H9 (cell line): ENCODE measurements at regions not wholly inside any gene's neighbourhood (a gene's known extent, or its start where the extent isn't known, plus 50 kb on each side); places are given as distances from the start of the nearest gene placed in this dataset.

Experiments used
- DNase-seq: peaks from one replicate; pipeline ENCODE4 v3.0.0-alpha.2; 2017
- H2AFZ ChIP-seq: one replicate; pipeline ENCODE4 v1.6.1; 2013; ENCODE audit warnings: mild to moderate bottlenecking, low read length, control low read depth, moderate library complexity
- H2AK5ac ChIP-seq: 2 replicates; pipeline ENCODE4 v1.6.1; 2013; ENCODE audit warnings: low read length, control low read depth, mixed read lengths; ENCODE audit not compliant: insufficient read length
- H2BK120ac ChIP-seq: one replicate; pipeline ENCODE4 v1.6.1; 2013; ENCODE audit warnings: low read depth, mild to moderate bottlenecking, low read length, control low read depth, inconsistent platforms; ENCODE audit not compliant: poor library complexity, severe bottlenecking
- H2BK12ac ChIP-seq: 2 replicates; pipeline ENCODE4 v1.6.1; 2013; ENCODE audit warnings: low read length, control low read depth, mixed read lengths, low read depth; ENCODE audit not compliant: insufficient read length
- H2BK15ac ChIP-seq: 2 replicates; pipeline ENCODE4 v1.6.1; 2013; ENCODE audit warnings: low read depth, low read length, control low read depth
- H2BK20ac ChIP-seq: one replicate; pipeline ENCODE4 v1.6.1; 2013; ENCODE audit warnings: low read depth, mild to moderate bottlenecking, low read length, control low read depth, inconsistent platforms; ENCODE audit not compliant: poor library complexity, severe bottlenecking
- H2BK5ac ChIP-seq: 2 replicates; pipeline ENCODE4 v1.6.1; 2013; ENCODE audit warnings: low read length, control low read depth, mixed read lengths; ENCODE audit not compliant: insufficient read length
- H3K14ac ChIP-seq: 2 replicates; pipeline ENCODE4 v1.6.1; 2013; ENCODE audit warnings: low read length, control low read depth; ENCODE audit not compliant: insufficient read depth
- H3K18ac ChIP-seq: 2 replicates; pipeline ENCODE4 v1.6.1; 2013; ENCODE audit warnings: low read depth, mild to moderate bottlenecking, mixed read lengths, low read length, control low read depth; ENCODE audit not compliant: insufficient read length
- H3K23ac ChIP-seq: 2 replicates; pipeline ENCODE4 v1.6.1; 2013; ENCODE audit warnings: low read length, control low read depth, mixed read lengths, low read depth; ENCODE audit not compliant: insufficient read length
- H3K23me2 ChIP-seq: 2 replicates; pipeline ENCODE4 v1.6.1; 2013; ENCODE audit warnings: low read depth, mild to moderate bottlenecking, mixed read lengths, low read length, control low read depth; ENCODE audit not compliant: insufficient read length, poor library complexity, severe bottlenecking
- H3K27ac ChIP-seq: 2 replicates; pipeline ENCODE4 v1.5.1; 2013; ENCODE audit warnings: low read length, control low read depth, mixed read lengths, low read depth; ENCODE audit not compliant: insufficient read length
- H3K27me3 ChIP-seq: 2 replicates; pipeline ENCODE4 v1.6.1; 2013; ENCODE audit warnings: low read length, control low read depth, inconsistent platforms; ENCODE audit not compliant: insufficient read depth
- H3K4ac ChIP-seq: 2 replicates; pipeline ENCODE4 v1.6.1; 2013; ENCODE audit warnings: low read depth, mild to moderate bottlenecking, control low read depth, inconsistent platforms, low read length, moderate library complexity
- H3K4me1 ChIP-seq: 2 replicates; pipeline ENCODE4 v1.6.1; 2013; ENCODE audit warnings: low read length, control low read depth, inconsistent platforms; ENCODE audit not compliant: insufficient read depth
- H3K4me2 ChIP-seq: 2 replicates; pipeline ENCODE4 v1.6.1; 2013; ENCODE audit warnings: low read length, control low read depth, mixed read lengths; ENCODE audit not compliant: insufficient read length, insufficient read depth
- H3K56ac ChIP-seq: 2 replicates; pipeline ENCODE4 v1.6.1; 2013; ENCODE audit warnings: low read depth, mild to moderate bottlenecking, mixed read lengths, low read length, control low read depth; ENCODE audit not compliant: insufficient read length
- H3K79me1 ChIP-seq: 2 replicates; pipeline ENCODE4 v1.6.1; 2013; ENCODE audit warnings: low read depth, mild to moderate bottlenecking, moderate library complexity, low read length, control low read depth, inconsistent platforms; ENCODE audit not compliant: insufficient read depth, poor library complexity, severe bottlenecking
- H3K79me2 ChIP-seq: 2 replicates; pipeline ENCODE4 v1.6.1; 2013; ENCODE audit warnings: low read length, control low read depth, inconsistent platforms; ENCODE audit not compliant: insufficient read depth
- H3K9ac ChIP-seq: 2 replicates; pipeline ENCODE4 v1.6.1; 2013; ENCODE audit warnings: low read length, control low read depth, mixed read lengths; ENCODE audit not compliant: insufficient read length; ENCODE audit errors: extremely low read depth
- H3K9me3 ChIP-seq: one replicate; pipeline ENCODE4 v1.6.1; 2013; ENCODE audit warnings: low read depth, low read length, inconsistent platforms; ENCODE audit not compliant: control insufficient read depth
- H3T11ph ChIP-seq: one replicate; pipeline ENCODE4 v1.6.1; 2013; ENCODE audit warnings: mild to moderate bottlenecking, low read length, control low read depth, inconsistent platforms
- H4K20me1 ChIP-seq: one replicate; pipeline ENCODE4 v1.6.1; 2013; ENCODE audit not compliant: control insufficient read depth, insufficient read length, insufficient read depth
- H4K5ac ChIP-seq: 2 replicates; pipeline ENCODE4 v1.6.1; 2013; ENCODE audit warnings: low read depth, mild to moderate bottlenecking, mixed read lengths, low read length, control low read depth; ENCODE audit not compliant: insufficient read length
- H4K8ac ChIP-seq: replicated peaks from 2 replicates; pipeline ENCODE4 v1.6.1; 2013; ENCODE audit warnings: low read length, control low read depth, mixed read lengths, low read depth; ENCODE audit not compliant: insufficient read length
- H4K91ac ChIP-seq: 2 replicates; pipeline ENCODE4 v1.6.1; 2013; ENCODE audit warnings: low read depth, mild to moderate bottlenecking, moderate library complexity, mixed read lengths, low read length, control low read depth; ENCODE audit not compliant: insufficient read length
- H3K27ac Mint-ChIP-seq, 3 experiments: 2 replicates in 2 of 3; 3 replicates in 1 of 3; pipeline ENCODE4 v1.8.0; 2020 to 2021; ENCODE audit warnings: mixed read lengths in 3 of 3, mild to moderate bottlenecking in 1 of 3, moderate library complexity in 1 of 3
- H3K27me3 Mint-ChIP-seq: 2 replicates; pipeline ENCODE4 v1.8.0; 2021; ENCODE audit warnings: low read depth, mild to moderate bottlenecking, moderate library complexity, mixed read lengths
- H3K36me3 Mint-ChIP-seq, 3 experiments: 2 replicates in 2 of 3; 3 replicates in 1 of 3; pipeline ENCODE4 v1.8.0; 2020 to 2021; ENCODE audit warnings: low read depth in 3 of 3, mixed read lengths in 3 of 3; ENCODE audit not compliant: insufficient read depth in 1 of 3
- H3K4me1 Mint-ChIP-seq, 2 experiments: 2 replicates each; pipeline ENCODE4 v1.8.0; 2020; ENCODE audit warnings: mixed read lengths in 2 of 2
- H3K4me3 Mint-ChIP-seq, 2 experiments: 2 replicates in 1 of 2; 3 replicates in 1 of 2; pipeline ENCODE4 v1.8.0; 2020 to 2021; ENCODE audit warnings: mild to moderate bottlenecking in 2 of 2, mixed read lengths in 2 of 2, moderate library complexity in 1 of 2
- H3K9me3 Mint-ChIP-seq, 2 experiments: 2 replicates in 1 of 2; 3 replicates in 1 of 2; pipeline ENCODE4 v1.8.0; 2020; ENCODE audit warnings: mild to moderate bottlenecking in 2 of 2, mixed read lengths in 2 of 2, moderate library complexity in 1 of 2
- WGBS: extraction: QIAGEN DNeasy Blood & Tissue Kit; methylation state at CpG from one replicate; pipeline ENCODE4 v1.1.7; 2013; ENCODE audit warnings: missing lambda C conversion rate, low lambda C conversion rate, mixed read lengths; ENCODE audit not compliant: insufficient read length; ENCODE audit errors: extremely low coverage; 5-methylcytosine and 5-hydroxymethylcytosine counted together
- TF ChIP-seq, protein P1 (sequence below): fragments of 200-600 bp; sonication (generic); conservative IDR thresholded peaks from 3 replicates; pipeline ENCODE4 v1.8.0; 2021; ENCODE audit warnings: antibody characterized with exemption, mild to moderate bottlenecking

DNA sequence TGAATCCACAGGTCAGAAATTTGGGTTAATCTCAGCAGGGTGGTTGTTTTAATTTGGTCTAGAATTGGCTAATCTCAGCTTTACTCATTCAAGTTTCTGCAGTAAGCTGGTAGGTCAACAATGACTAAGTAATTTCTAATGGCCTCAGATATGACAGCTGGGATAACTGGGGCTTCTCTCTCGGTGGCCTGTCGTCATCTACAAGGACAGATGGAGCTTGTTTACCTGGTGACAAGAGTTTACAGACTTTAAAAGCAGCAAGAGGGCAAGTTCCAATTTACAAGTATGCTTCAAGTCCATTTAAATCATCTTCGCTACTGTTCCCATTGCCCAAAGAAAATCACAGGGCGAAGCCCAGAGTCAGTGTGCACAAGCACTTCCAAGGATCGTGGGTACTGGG lies 453.9 kb downstream of the PDHA2 start:
- H3T11ph ChIP-seq: no peak overlapping the region
- H3K4ac ChIP-seq: no peak overlapping the region
- no peak overlapping the region for H2AK5ac ChIP-seq
- no peak overlapping the region for H4K5ac ChIP-seq
- no peak overlapping the region for H2BK120ac ChIP-seq
- H3K23me2 ChIP-seq: no peaks in the 10 kb centered on the region
- H3K9me3 ChIP-seq: no peaks in the 10 kb centered on the region
- no peaks in the 10 kb centered on the region for H3K79me2 ChIP-seq
- H3K27ac ChIP-seq: no peak overlapping the region
- H2BK20ac ChIP-seq: no peak overlapping the region
- H3K4me1 Mint-ChIP-seq: peaks cover 2 to 24% of the 10 kb centered on the region in 2 experiments
- H2BK12ac ChIP-seq: no peak overlapping the region
- H3K9ac ChIP-seq: no peak overlapping the region
- H3K27me3 ChIP-seq: no peaks in the 10 kb centered on the region
- no peak overlapping the region for H3K4me3 Mint-ChIP-seq
- H4K91ac ChIP-seq: no peak overlapping the region
- H4K8ac ChIP-seq: no peak overlapping the region
- H3K9me3 Mint-ChIP-seq: no peaks in the 10 kb centered on the region
- no peaks in the 10 kb centered on the region for H4K20me1 ChIP-seq
- H3K23ac ChIP-seq: no peak overlapping the region
- TF ChIP-seq, protein P1, sequence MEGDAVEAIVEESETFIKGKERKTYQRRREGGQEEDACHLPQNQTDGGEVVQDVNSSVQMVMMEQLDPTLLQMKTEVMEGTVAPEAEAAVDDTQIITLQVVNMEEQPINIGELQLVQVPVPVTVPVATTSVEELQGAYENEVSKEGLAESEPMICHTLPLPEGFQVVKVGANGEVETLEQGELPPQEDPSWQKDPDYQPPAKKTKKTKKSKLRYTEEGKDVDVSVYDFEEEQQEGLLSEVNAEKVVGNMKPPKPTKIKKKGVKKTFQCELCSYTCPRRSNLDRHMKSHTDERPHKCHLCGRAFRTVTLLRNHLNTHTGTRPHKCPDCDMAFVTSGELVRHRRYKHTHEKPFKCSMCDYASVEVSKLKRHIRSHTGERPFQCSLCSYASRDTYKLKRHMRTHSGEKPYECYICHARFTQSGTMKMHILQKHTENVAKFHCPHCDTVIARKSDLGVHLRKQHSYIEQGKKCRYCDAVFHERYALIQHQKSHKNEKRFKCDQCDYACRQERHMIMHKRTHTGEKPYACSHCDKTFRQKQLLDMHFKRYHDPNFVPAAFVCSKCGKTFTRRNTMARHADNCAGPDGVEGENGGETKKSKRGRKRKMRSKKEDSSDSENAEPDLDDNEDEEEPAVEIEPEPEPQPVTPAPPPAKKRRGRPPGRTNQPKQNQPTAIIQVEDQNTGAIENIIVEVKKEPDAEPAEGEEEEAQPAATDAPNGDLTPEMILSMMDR: no peak
- no peak overlapping the region for H2BK5ac ChIP-seq
- H3K4me1 ChIP-seq: no peaks in the 10 kb centered on the region
- no peak overlapping the region for H3K56ac ChIP-seq
- H3K79me1 ChIP-seq: no peaks in the 10 kb centered on the region
- peak overlapping the region in 2 of 3 experiments; percentile 36 to 56; a peak in 2 of 7 replicates for H3K27ac Mint-ChIP-seq
- H3K4me2 ChIP-seq: no peak overlapping the region
- no peak overlapping the region for H3K18ac ChIP-seq
- WGBS: no CpG with 5 or more reads among the region's 5 CpGs
- H2AFZ ChIP-seq: no peak overlapping the region
- no peak overlapping the region for H2BK15ac ChIP-seq
- no peak overlapping the region for H3K14ac ChIP-seq
- no peaks in the 10 kb centered on the region for H3K27me3 Mint-ChIP-seq
- DNase-seq: no peak
- H3K36me3 Mint-ChIP-seq: no peaks in the 10 kb centered on the region
